Adrenal gland (tissue), 5 donors: ENCODE measurements at regions not wholly inside any gene's neighbourhood (a gene's known extent, or its start where the extent isn't known, plus 50 kb on each side); places are given as distances from the start of the nearest gene placed in this dataset.

Experiments
- CTCF ChIP-seq, 6 experiments: fragments of 450-650 bp in 4 of 6; fragments of 200-600 bp in 2 of 6; sonication (generic) in 1 of 6; IDR thresholded peaks; 1 replicate in 5 of 6; 2 replicates in 1 of 6; pipeline versions ENCODE4 v1.5.1 to v1.8.0; 2016 to 2021; ENCODE audit warnings: antibody characterized with exemption in 6 of 6, mild to moderate bottlenecking in 2 of 6, moderate library complexity in 1 of 6
- POLR2A ChIP-seq, 2 donors: fragments of 450-650 bp; IDR thresholded peaks; one replicate each; pipeline ENCODE4 v1.6.1; 2017; ENCODE audit warnings: antibody characterized with exemption in 2 of 2, mild to moderate bottlenecking in 2 of 2, moderate library complexity in 1 of 2
- donor health status: DM: no; HTN: no; CAD: no.

GRCh38 chr3:72328755-72329277, 519.4 kb downstream of the SHQ1 start:
- TF ChIP-seq POLR2A (IDR thresholded peaks at IDR 0.05), result no peak
- no peak for TF ChIP-seq CTCF (IDR thresholded peaks at IDR 0.05)
